ENCODE measurements at regions not wholly inside any gene's neighbourhood (a gene's known extent, or its start where the extent isn't known, plus 50 kb on each side); places are given as distances from the start of the nearest gene placed in this dataset.

DNA sequence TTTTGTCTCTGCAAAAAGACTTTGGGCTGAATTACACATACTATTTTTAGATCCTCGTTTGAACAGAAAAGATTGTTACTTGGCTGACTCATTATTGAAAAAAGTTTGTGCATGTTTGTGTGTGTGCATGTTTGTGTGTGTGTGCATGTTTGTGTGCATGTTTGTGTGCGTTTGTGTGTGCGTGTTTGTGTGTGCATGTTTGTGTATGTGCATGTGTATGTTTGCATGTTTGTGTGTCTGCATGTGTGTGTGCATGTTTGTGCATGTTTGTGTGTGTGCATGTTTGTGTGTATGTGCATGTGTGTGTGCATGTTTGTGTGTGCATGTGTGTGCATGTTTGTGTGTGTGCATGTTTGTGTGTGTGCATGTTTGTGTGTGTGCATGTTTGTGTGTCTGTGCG lies 201.1 kb upstream of the FAT1 start:
- H3K27me3 ChIP-seq (ENCODE audit: control insufficient read depth, insufficient read depth, low read length) = no peaks in the 10 kb centered on the region
- TF ChIP-seq, protein P1, sequence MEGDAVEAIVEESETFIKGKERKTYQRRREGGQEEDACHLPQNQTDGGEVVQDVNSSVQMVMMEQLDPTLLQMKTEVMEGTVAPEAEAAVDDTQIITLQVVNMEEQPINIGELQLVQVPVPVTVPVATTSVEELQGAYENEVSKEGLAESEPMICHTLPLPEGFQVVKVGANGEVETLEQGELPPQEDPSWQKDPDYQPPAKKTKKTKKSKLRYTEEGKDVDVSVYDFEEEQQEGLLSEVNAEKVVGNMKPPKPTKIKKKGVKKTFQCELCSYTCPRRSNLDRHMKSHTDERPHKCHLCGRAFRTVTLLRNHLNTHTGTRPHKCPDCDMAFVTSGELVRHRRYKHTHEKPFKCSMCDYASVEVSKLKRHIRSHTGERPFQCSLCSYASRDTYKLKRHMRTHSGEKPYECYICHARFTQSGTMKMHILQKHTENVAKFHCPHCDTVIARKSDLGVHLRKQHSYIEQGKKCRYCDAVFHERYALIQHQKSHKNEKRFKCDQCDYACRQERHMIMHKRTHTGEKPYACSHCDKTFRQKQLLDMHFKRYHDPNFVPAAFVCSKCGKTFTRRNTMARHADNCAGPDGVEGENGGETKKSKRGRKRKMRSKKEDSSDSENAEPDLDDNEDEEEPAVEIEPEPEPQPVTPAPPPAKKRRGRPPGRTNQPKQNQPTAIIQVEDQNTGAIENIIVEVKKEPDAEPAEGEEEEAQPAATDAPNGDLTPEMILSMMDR (IDR thresholded peaks at IDR 0.05) = no peak
- intact Hi-C loops (cut with micrococcal nuclease) = no loop called here
- H3K36me3 ChIP-seq (ENCODE audit: control insufficient read depth, insufficient read depth, low read length) = no peaks in the 10 kb centered on the region
- no peak overlapping the region for H3K27ac ChIP-seq (ENCODE audit: low read length)
- WGBS (ENCODE audit: insufficient coverage) = 84% methylated on average over 3 of the region's 4 CpGs
- Mint-ChIP-seq H3K36me3 (no peaks in the 10 kb centered on the region), H3K9me3 (peaks cover 10% of the 10 kb centered on the region in 2 donors), H3K4me3 (no peak overlapping the region), H3K4me1 (no peaks in the 10 kb centered on the region), H3K27ac (no peak overlapping the region), H3K27me3 (ENCODE audit: low read depth in 2 of 2) (no peaks in the 10 kb centered on the region)
- DNase-seq = no peak
- ATAC-seq = no peak
- no peaks in the 10 kb centered on the region for H3K4me1 ChIP-seq (ENCODE audit: control insufficient read depth, insufficient read depth, low read length)
- H3K4me3 ChIP-seq (ENCODE audit: low read length) = no peak overlapping the region
- H3K9me3 ChIP-seq (ENCODE audit: control insufficient read depth, insufficient read depth, low read length) = no peaks in the 10 kb centered on the region

DNA sequence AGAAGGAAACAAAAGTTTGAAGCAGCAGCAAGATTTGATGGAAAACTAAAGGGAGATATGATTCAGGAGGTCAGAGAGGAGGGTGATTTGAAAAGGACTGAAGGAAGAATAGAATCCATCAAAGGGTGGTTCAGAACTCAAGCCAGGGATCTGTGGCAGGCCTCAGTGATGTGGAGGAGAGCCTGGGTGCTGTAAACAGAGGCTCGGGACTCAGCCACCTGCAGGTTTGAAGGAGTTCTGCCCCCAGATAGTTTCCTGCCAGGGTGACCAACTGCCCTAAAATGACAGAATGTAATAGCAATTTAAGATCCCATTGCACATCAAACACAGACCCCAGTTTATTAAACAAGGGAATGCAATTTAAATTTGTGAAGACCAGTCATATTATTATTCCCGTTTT lies 204.0 kb upstream of the FAT1 start:
- TF ChIP-seq, protein P1 (IDR thresholded peaks at IDR 0.05) = no peak
- no peak overlapping the region for H3K27ac ChIP-seq (ENCODE audit: low read length)
- peaks cover 18 to 19% of the 10 kb centered on the region in 2 donors for H3K9me3 Mint-ChIP-seq
- ATAC-seq (no peak), DNase-seq (no peak)
- no peaks in the 10 kb centered on the region for H3K27me3 Mint-ChIP-seq (ENCODE audit: low read depth in 2 of 2)
- no peak overlapping the region for H3K4me3 Mint-ChIP-seq
- WGBS (ENCODE audit: insufficient coverage) = 75% methylated on average over 1 of the region's 2 CpGs
- H3K4me1 Mint-ChIP-seq = no peaks in the 10 kb centered on the region
- H3K27ac Mint-ChIP-seq = no peak overlapping the region
- no peaks in the 10 kb centered on the region for H3K4me1 ChIP-seq (ENCODE audit: control insufficient read depth, insufficient read depth, low read length)
- H3K4me3 ChIP-seq (ENCODE audit: low read length) = no peak overlapping the region
- intact Hi-C loops (cut with micrococcal nuclease) = no loop called here
- H3K9me3 ChIP-seq (ENCODE audit: control insufficient read depth, insufficient read depth, low read length) = peaks cover 3% of the 10 kb centered on the region
- H3K36me3 Mint-ChIP-seq = no peaks in the 10 kb centered on the region
- no peaks in the 10 kb centered on the region for H3K27me3 ChIP-seq (ENCODE audit: control insufficient read depth, insufficient read depth, low read length)
- H3K36me3 ChIP-seq (ENCODE audit: control insufficient read depth, insufficient read depth, low read length) = no peaks in the 10 kb centered on the region

DNA sequence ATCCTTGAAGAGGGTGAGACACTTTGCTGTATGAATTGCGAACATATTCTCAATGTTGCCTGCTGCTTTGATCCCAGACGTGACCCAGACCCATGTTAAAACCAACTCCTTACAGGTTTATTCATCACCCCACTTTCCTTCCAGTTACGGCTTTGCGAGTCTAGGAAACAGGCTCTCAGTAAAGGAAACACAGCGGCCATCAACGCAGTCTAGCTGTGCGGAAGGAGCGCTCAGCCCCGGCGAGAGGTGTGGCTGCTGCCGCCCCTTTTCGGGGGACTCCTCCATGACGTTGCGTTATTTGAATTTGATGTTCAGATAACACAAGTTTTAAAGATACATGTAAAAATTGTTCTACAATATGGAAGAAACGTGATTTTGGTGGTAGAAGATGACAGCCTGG lies 206.4 kb upstream of the FAT1 start:
- H3K4me1 Mint-ChIP-seq = no peaks in the 10 kb centered on the region
- H3K27ac Mint-ChIP-seq = no peak overlapping the region
- intact Hi-C loops (cut with micrococcal nuclease) = no loop called here
- Histone ChIP-seq H3K4me1 (ENCODE audit: control insufficient read depth, insufficient read depth, low read length) (no peaks in the 10 kb centered on the region), H3K27ac (ENCODE audit: low read length) (no peak overlapping the region), H3K36me3 (ENCODE audit: control insufficient read depth, insufficient read depth, low read length) (no peaks in the 10 kb centered on the region), H3K9me3 (ENCODE audit: control insufficient read depth, insufficient read depth, low read length) (peaks cover 3% of the 10 kb centered on the region), H3K4me3 (ENCODE audit: low read length) (no peak overlapping the region), H3K27me3 (ENCODE audit: control insufficient read depth, insufficient read depth, low read length) (no peaks in the 10 kb centered on the region)
- H3K27me3 Mint-ChIP-seq (ENCODE audit: low read depth in 2 of 2) = no peaks in the 10 kb centered on the region
- ATAC-seq = no peak
- H3K9me3 Mint-ChIP-seq = peaks cover 18 to 19% of the 10 kb centered on the region in 2 donors
- H3K4me3 Mint-ChIP-seq = no peak overlapping the region
- H3K36me3 Mint-ChIP-seq = no peaks in the 10 kb centered on the region
- TF ChIP-seq, protein P1 (IDR thresholded peaks at IDR 0.05) = no peak
- WGBS (ENCODE audit: insufficient coverage) = 95% methylated on average over 15 of the region's 15 CpGs
- no peak for DNase-seq

DNA sequence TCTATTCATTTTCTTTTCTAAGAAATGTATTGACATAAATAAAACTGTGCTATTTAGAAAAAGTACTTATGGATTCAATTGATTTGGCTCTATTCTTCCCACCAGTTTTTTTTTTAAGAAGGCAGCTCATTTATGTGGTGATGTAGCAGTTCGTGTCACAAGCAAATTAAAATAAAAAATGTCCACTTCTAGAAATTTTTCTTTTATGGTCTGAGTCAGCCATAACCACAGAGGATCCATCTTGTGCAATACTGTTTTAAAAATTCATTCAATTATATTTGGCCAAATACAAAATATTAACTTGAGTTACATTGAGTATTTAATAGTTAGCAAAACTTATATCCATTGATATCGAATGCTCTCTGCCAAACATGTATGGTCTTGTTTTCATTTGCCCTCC lies 207.9 kb upstream of the FAT1 start:
- Mint-ChIP-seq H3K27me3 (ENCODE audit: low read depth in 2 of 2) (no peaks in the 10 kb centered on the region), H3K9me3 (peaks cover 18% of the 10 kb centered on the region in 2 donors), H3K4me3 (no peak overlapping the region), H3K36me3 (no peaks in the 10 kb centered on the region), H3K4me1 (no peaks in the 10 kb centered on the region), H3K27ac (no peak overlapping the region)
- Histone ChIP-seq H3K27ac (ENCODE audit: low read length) (no peak overlapping the region), H3K4me1 (ENCODE audit: control insufficient read depth, insufficient read depth, low read length) (no peaks in the 10 kb centered on the region), H3K36me3 (ENCODE audit: control insufficient read depth, insufficient read depth, low read length) (no peaks in the 10 kb centered on the region), H3K27me3 (ENCODE audit: control insufficient read depth, insufficient read depth, low read length) (no peaks in the 10 kb centered on the region), H3K9me3 (ENCODE audit: control insufficient read depth, insufficient read depth, low read length) (peaks cover 3% of the 10 kb centered on the region), H3K4me3 (ENCODE audit: low read length) (no peak overlapping the region)
- intact Hi-C loops (cut with micrococcal nuclease) = no loop called here
- TF ChIP-seq, protein P1 (IDR thresholded peaks at IDR 0.05) = no peak
- no peak for ATAC-seq
- WGBS (ENCODE audit: insufficient coverage) = no CpG with 5 or more reads among the region's 2 CpGs
- no peak for DNase-seq
